ENCODE measurements at regions not wholly inside any gene's neighbourhood (a gene's known extent, or its start where the extent isn't known, plus 50 kb on each side); places are given as distances from the start of the nearest gene placed in this dataset.

- no peak for TF ChIP-seq CTCF (IDR thresholded peaks at IDR 0.05)
- TF ChIP-seq POLR2A (IDR thresholded peaks at IDR 0.05): no peak
- TF ChIP-seq POLR2AphosphoS5 (IDR thresholded peaks at IDR 0.05): no peak
These were observed 172.0 kb downstream of the MC4R start for GRCh38 chr18:60200558-60200957.

Measured in breast epithelium (tissue), 3 donors.